WTC11 (cell line): ENCODE measurements at regions not wholly inside any gene's neighbourhood (a gene's known extent, or its start where the extent isn't known, plus 50 kb on each side); places are given as distances from the start of the nearest gene placed in this dataset.

Source experiments
- ATAC-seq: fragments of 200-7000 bp; cut with Tn5 transposase; 2 replicates; pipeline ENCODE4 v1.10.0; 2021; ENCODE audit warnings: mild to moderate bottlenecking, moderate library complexity
- CTCF ChIA-PET: fragments of 300-600 bp; sonication (Branson Sonifier 250); formaldehyde crosslinking; loops from one replicate; lab custom pipeline; 2021; ENCODE audit warnings: antibody characterized with exemption; lab: Charles Lee
- POLR2A ChIA-PET: fragments of 350-600 bp; sonication (Branson Sonifier 250); formaldehyde crosslinking; loops from one replicate; lab custom pipeline; 2021; ENCODE audit warnings: antibody characterized with exemption; lab: Charles Lee
- DNase-seq: peaks from one replicate; pipeline ENCODE4 v3.0.0; 2021; ENCODE audit warnings: low spot score
- H3K27ac Mint-ChIP-seq: 2 replicates; pipeline ENCODE4 v1.8.0; 2021; ENCODE audit warnings: mixed read lengths
- H3K27me3 Mint-ChIP-seq: 2 replicates; pipeline ENCODE4 v1.8.0; 2021; ENCODE audit warnings: low read depth, mild to moderate bottlenecking, moderate library complexity, mixed read lengths
- H3K36me3 Mint-ChIP-seq: 2 replicates; pipeline ENCODE4 v1.8.0; 2021; ENCODE audit warnings: mixed read lengths
- H3K4me1 Mint-ChIP-seq: 2 replicates; pipeline ENCODE4 v1.8.0; 2022; ENCODE audit warnings: mixed read lengths
- H3K4me3 Mint-ChIP-seq: 2 replicates; pipeline ENCODE4 v1.8.0; 2021; ENCODE audit warnings: mild to moderate bottlenecking, moderate library complexity, mixed read lengths
- H3K9me3 Mint-ChIP-seq: 2 replicates; pipeline ENCODE4 v1.8.0; 2021; ENCODE audit warnings: mixed read lengths
- ETV6 ChIP-seq: sonication (generic); formaldehyde crosslinking; IDR thresholded peaks from 2 replicates; pipeline ENCODE4 v1.8.1; 2022; ENCODE audit warnings: mild to moderate bottlenecking, missing genetic modification reagents
- FOXP1 ChIP-seq: sonication (generic); formaldehyde crosslinking; IDR thresholded peaks from 2 replicates; pipeline ENCODE4 v1.8.0; 2022; ENCODE audit warnings: missing genetic modification reagents, mild to moderate bottlenecking, moderate library complexity, borderline replicate concordance
- FOXP4 ChIP-seq: sonication (generic); formaldehyde crosslinking; IDR thresholded peaks from 2 replicates; pipeline ENCODE4 v1.8.0; 2022; ENCODE audit warnings: mild to moderate bottlenecking, missing genetic modification reagents
- IRF2 ChIP-seq: sonication (generic); formaldehyde crosslinking; IDR thresholded peaks from 2 replicates; pipeline ENCODE4 v1.8.0; 2022; ENCODE audit warnings: low read depth, missing genetic modification reagents, borderline replicate concordance
- PREB ChIP-seq: sonication (generic); formaldehyde crosslinking; IDR thresholded peaks from 2 replicates; pipeline ENCODE4 v1.8.1; 2022; ENCODE audit warnings: mild to moderate bottlenecking, missing genetic modification reagents, moderate library complexity, borderline replicate concordance
- RORB ChIP-seq: fragments of 250-450 bp; sonication (Bioruptor Pico); IDR thresholded peaks from 2 replicates; pipeline ENCODE4 v1.9.0; 2021; ENCODE audit warnings: mild to moderate bottlenecking
- ZNF219 ChIP-seq: sonication (generic); formaldehyde crosslinking; IDR thresholded peaks from 2 replicates; pipeline ENCODE4 v1.8.0; 2023; ENCODE audit warnings: missing genetic modification reagents, mild to moderate bottlenecking, borderline replicate concordance
- ZNF317 ChIP-seq: sonication (generic); formaldehyde crosslinking; IDR thresholded peaks from 2 replicates; pipeline ENCODE4 v1.8.1; 2023; ENCODE audit warnings: low read depth, mild to moderate bottlenecking, moderate library complexity, missing genetic modification reagents, borderline replicate concordance
- ZNF512 ChIP-seq: sonication (generic); formaldehyde crosslinking; IDR thresholded peaks from 2 replicates; pipeline ENCODE4 v1.8.1; 2022; ENCODE audit warnings: missing genetic modification reagents, borderline replicate concordance
- ZNF671 ChIP-seq: fragments of 250-450 bp; sonication (Bioruptor Pico); IDR thresholded peaks from 2 replicates; pipeline ENCODE4 v1.8.0; 2021; ENCODE audit warnings: mild to moderate bottlenecking
- ZSCAN18 ChIP-seq: fragments of 250-450 bp; sonication (Bioruptor Pico); IDR thresholded peaks from 2 replicates; pipeline ENCODE4 v2.1.2; 2022; ENCODE audit warnings: mild to moderate bottlenecking, moderate library complexity
- TF ChIP-seq, protein P1 (sequence below): sonication (generic); formaldehyde crosslinking; IDR thresholded peaks from 2 replicates; pipeline ENCODE4 v1.8.1; 2023; ENCODE audit warnings: mild to moderate bottlenecking, missing genetic modification reagents, moderate library complexity
- TF ChIP-seq, protein P2 (sequence below): sonication (generic); formaldehyde crosslinking; IDR thresholded peaks from 2 replicates; pipeline ENCODE4 v1.8.1; 2023; ENCODE audit warnings: mild to moderate bottlenecking, missing genetic modification reagents, borderline replicate concordance
- TF ChIP-seq, protein P3 (sequence below): sonication (generic); formaldehyde crosslinking; IDR thresholded peaks from 2 replicates; pipeline ENCODE4 v1.8.1; 2023; ENCODE audit warnings: mild to moderate bottlenecking, moderate library complexity, missing genetic modification reagents

- Mint-ChIP-seq H3K27me3 (no peaks in the 10 kb centered on the region), H3K4me1 (peaks cover 18% of the 10 kb centered on the region), H3K36me3 (peaks cover 7% of the 10 kb centered on the region), H3K4me3 (no peak overlapping the region), H3K27ac (no peak overlapping the region), H3K9me3 (peaks cover 19% of the 10 kb centered on the region)
- ChIA-PET CTCF (no interaction called here), POLR2A (no interaction called here)
- TF ChIP-seq, protein P1, sequence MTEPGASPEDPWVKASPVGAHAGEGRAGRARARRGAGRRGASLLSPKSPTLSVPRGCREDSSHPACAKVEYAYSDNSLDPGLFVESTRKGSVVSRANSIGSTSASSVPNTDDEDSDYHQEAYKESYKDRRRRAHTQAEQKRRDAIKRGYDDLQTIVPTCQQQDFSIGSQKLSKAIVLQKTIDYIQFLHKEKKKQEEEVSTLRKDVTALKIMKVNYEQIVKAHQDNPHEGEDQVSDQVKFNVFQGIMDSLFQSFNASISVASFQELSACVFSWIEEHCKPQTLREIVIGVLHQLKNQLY = no peak
- TF ChIP-seq, protein P2, sequence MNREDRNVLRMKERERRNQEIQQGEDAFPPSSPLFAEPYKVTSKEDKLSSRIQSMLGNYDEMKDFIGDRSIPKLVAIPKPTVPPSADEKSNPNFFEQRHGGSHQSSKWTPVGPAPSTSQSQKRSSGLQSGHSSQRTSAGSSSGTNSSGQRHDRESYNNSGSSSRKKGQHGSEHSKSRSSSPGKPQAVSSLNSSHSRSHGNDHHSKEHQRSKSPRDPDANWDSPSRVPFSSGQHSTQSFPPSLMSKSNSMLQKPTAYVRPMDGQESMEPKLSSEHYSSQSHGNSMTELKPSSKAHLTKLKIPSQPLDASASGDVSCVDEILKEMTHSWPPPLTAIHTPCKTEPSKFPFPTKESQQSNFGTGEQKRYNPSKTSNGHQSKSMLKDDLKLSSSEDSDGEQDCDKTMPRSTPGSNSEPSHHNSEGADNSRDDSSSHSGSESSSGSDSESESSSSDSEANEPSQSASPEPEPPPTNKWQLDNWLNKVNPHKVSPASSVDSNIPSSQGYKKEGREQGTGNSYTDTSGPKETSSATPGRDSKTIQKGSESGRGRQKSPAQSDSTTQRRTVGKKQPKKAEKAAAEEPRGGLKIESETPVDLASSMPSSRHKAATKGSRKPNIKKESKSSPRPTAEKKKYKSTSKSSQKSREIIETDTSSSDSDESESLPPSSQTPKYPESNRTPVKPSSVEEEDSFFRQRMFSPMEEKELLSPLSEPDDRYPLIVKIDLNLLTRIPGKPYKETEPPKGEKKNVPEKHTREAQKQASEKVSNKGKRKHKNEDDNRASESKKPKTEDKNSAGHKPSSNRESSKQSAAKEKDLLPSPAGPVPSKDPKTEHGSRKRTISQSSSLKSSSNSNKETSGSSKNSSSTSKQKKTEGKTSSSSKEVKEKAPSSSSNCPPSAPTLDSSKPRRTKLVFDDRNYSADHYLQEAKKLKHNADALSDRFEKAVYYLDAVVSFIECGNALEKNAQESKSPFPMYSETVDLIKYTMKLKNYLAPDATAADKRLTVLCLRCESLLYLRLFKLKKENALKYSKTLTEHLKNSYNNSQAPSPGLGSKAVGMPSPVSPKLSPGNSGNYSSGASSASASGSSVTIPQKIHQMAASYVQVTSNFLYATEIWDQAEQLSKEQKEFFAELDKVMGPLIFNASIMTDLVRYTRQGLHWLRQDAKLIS = no peak
- TF ChIP-seq ZSCAN18 (no peak), ZNF512 (no peak), FOXP1 (CRISPR knock-in tag) (no peak), ZNF219 (CRISPR knock-in tag) (no peak), IRF2 (CRISPR knock-in tag) (no peak), ETV6 (CRISPR knock-in tag) (no peak), ZNF317 (CRISPR knock-in tag) (no peak), ZNF671 (no peak), RORB (no peak), PREB (CRISPR knock-in tag) (no peak), FOXP4 (CRISPR knock-in tag) (no peak)
- TF ChIP-seq, protein P3, sequence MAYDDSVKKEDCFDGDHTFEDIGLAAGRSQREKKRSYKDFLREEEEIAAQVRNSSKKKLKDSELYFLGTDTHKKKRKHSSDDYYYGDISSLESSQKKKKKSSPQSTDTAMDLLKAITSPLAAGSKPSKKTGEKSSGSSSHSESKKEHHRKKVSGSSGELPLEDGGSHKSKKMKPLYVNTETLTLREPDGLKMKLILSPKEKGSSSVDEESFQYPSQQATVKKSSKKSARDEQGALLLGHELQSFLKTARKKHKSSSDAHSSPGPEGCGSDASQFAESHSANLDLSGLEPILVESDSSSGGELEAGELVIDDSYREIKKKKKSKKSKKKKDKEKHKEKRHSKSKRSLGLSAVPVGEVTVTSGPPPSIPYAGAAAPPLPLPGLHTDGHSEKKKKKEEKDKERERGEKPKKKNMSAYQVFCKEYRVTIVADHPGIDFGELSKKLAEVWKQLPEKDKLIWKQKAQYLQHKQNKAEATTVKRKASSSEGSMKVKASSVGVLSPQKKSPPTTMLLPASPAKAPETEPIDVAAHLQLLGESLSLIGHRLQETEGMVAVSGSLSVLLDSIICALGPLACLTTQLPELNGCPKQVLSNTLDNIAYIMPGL (CRISPR knock-in tag) = no peak
- DNase-seq = no peak
- no peak for ATAC-seq
Observed at GRCh38 chrX:43527801-43528200, 128.3 kb upstream of the MAOA start.
